CD14-positive monocyte (primary cell): ENCODE measurements at regions not wholly inside any gene's neighbourhood (a gene's known extent, or its start where the extent isn't known, plus 50 kb on each side); places are given as distances from the start of the nearest gene placed in this dataset.

Source experiments
- DNase-seq, 3 donors: peaks; one replicate each; pipeline ENCODE4 v3.0.0-alpha.2; 2011 to 2022
- H2AFZ ChIP-seq: 2 replicates; pipeline ENCODE4 v1.6.0; 2012; ENCODE audit warnings: mild to moderate bottlenecking, low read depth, low read length, inconsistent platforms; ENCODE audit not compliant: insufficient read depth, poor library complexity, severe bottlenecking
- H3K27ac ChIP-seq, 2 donors: 1 replicate in 1 of 2; 2 replicates in 1 of 2; pipeline ENCODE4 v1.5.1; 2012 to 2013; ENCODE audit warnings: low read length in 2 of 2, control low read depth in 1 of 2, inconsistent platforms in 1 of 2, low read depth in 1 of 2, mild to moderate bottlenecking in 1 of 2
- H3K27me3 ChIP-seq, 2 donors: one replicate each; pipeline versions ENCODE4 v1.6.0 to v1.6.1; 2011 to 2013; ENCODE audit warnings: low read length in 2 of 2; ENCODE audit not compliant: control insufficient read depth in 2 of 2, insufficient read depth in 2 of 2
- H3K36me3 ChIP-seq, 2 donors: replicated peaks in 1 of 2; 1 replicate in 1 of 2; 2 replicates in 1 of 2; pipeline versions ENCODE4 v1.5.1 to v1.6.1; 2012 to 2013; ENCODE audit warnings: low read length in 2 of 2, control low read depth in 1 of 2, inconsistent platforms in 1 of 2, mild to moderate bottlenecking in 1 of 2; ENCODE audit not compliant: insufficient read depth in 2 of 2, control insufficient read depth in 1 of 2
- H3K4me1 ChIP-seq, 2 donors: 1 replicate in 1 of 2; 2 replicates in 1 of 2; pipeline versions ENCODE4 v1.5.1 to v1.6.1; 2012 to 2013; ENCODE audit warnings: low read length in 2 of 2, control low read depth in 1 of 2, inconsistent platforms in 1 of 2, mild to moderate bottlenecking in 1 of 2, moderate library complexity in 1 of 2; ENCODE audit not compliant: insufficient read depth in 2 of 2, control insufficient read depth in 1 of 2
- H3K4me2 ChIP-seq: replicated peaks from 2 replicates; pipeline ENCODE3; 2012; ENCODE audit warnings: low read length, moderate library complexity, mild to moderate bottlenecking; ENCODE audit not compliant: poor library complexity, severe bottlenecking; ENCODE audit errors: extremely low read depth
- H3K4me3 ChIP-seq, 3 experiments: fragments of 200-600 bp in 1 of 3; sonication (generic) in 1 of 3; replicated peaks in 1 of 3; 1 replicate in 2 of 3; 2 replicates in 1 of 3; pipeline ENCODE4 v1.5.1; 2011 to 2013; ENCODE audit warnings: low read length in 3 of 3, mild to moderate bottlenecking in 3 of 3, control low read depth in 2 of 3, low read depth in 2 of 3, inconsistent platforms in 1 of 3, moderate library complexity in 1 of 3
- H3K79me2 ChIP-seq: 2 replicates; pipeline ENCODE4 v1.6.0; 2012; ENCODE audit warnings: mild to moderate bottlenecking, control low read depth, inconsistent platforms, low read length, moderate library complexity; ENCODE audit not compliant: insufficient read depth
- H3K9ac ChIP-seq: 2 replicates; pipeline ENCODE4 v1.6.0; 2017; ENCODE audit warnings: low read length, mild to moderate bottlenecking; ENCODE audit not compliant: insufficient read depth, poor library complexity, severe bottlenecking
- H3K9me3 ChIP-seq, 2 donors: replicated peaks in 1 of 2; 1 replicate in 1 of 2; 2 replicates in 1 of 2; pipeline versions ENCODE4 v1.5.1 to v1.6.1; 2012 to 2013; ENCODE audit warnings: low read length in 2 of 2, control low read depth in 1 of 2; ENCODE audit not compliant: control insufficient read depth in 1 of 2, insufficient read depth in 1 of 2
- H4K20me1 ChIP-seq: 2 replicates; pipeline ENCODE4 v1.6.0; 2012; ENCODE audit warnings: mild to moderate bottlenecking, low read length, control low read depth, moderate library complexity; ENCODE audit not compliant: insufficient read depth
- H3K27ac Mint-ChIP-seq, 7 donors: one replicate each; pipeline ENCODE4 v1.8.0; 2020; ENCODE audit warnings: mild to moderate bottlenecking in 7 of 7, mixed read lengths in 7 of 7, moderate library complexity in 6 of 7, inconsistent platforms in 2 of 7
- H3K27me3 Mint-ChIP-seq, 3 donors: one replicate each; pipeline ENCODE4 v1.8.0; 2021 to 2022; ENCODE audit warnings: low read depth in 3 of 3, mild to moderate bottlenecking in 3 of 3, mixed read lengths in 3 of 3, moderate library complexity in 3 of 3, inconsistent platforms in 1 of 3
- H3K36me3 Mint-ChIP-seq, 2 donors: one replicate each; pipeline ENCODE4 v1.8.0; 2020; ENCODE audit warnings: mixed read lengths in 2 of 2, inconsistent platforms in 1 of 2, mild to moderate bottlenecking in 1 of 2
- H3K4me1 Mint-ChIP-seq: one replicate; pipeline ENCODE4 v1.8.0; 2020; ENCODE audit warnings: mild to moderate bottlenecking, mixed read lengths
- H3K4me3 Mint-ChIP-seq, 2 donors: one replicate each; pipeline ENCODE4 v1.8.0; 2020; ENCODE audit warnings: mild to moderate bottlenecking in 2 of 2, mixed read lengths in 2 of 2, moderate library complexity in 1 of 2
- H3K9me3 Mint-ChIP-seq, 7 donors: one replicate each; pipeline ENCODE4 v1.8.0; 2020 to 2022; ENCODE audit warnings: mixed read lengths in 7 of 7, mild to moderate bottlenecking in 6 of 7, moderate library complexity in 6 of 7, inconsistent platforms in 2 of 7
- WGBS: methylation state at CpG from one replicate; pipeline ENCODE4 v1.1.5; 2013; ENCODE audit warnings: missing lambda C conversion rate; ENCODE audit not compliant: insufficient coverage; 5-methylcytosine and 5-hydroxymethylcytosine counted together
- intact Hi-C, 2 donors: fragments of 100-400 bp; cut with micrococcal nuclease; formaldehyde crosslinking; loops; one replicate each; pipeline versions ENCODE4 v1.15.0 to v1.15.1; 2023
- TF ChIP-seq, protein P1 (sequence below): fragments of 200-600 bp; IDR thresholded peaks from one replicate; pipeline ENCODE4 v1.8.0; 2022; ENCODE audit warnings: antibody characterized with exemption, mild to moderate bottlenecking

- intact Hi-C loops: no loop called here
- H3K36me3 Mint-ChIP-seq: no peaks in the 10 kb centered on the region
- no peak overlapping the region for H2AFZ ChIP-seq
- no peaks in the 10 kb centered on the region for H3K27me3 Mint-ChIP-seq
- no peak overlapping the region for H3K9ac ChIP-seq
- no CpG with 5 or more reads among the region's 1 CpG for whole genome bisulfite sequencing
- H3K4me1 Mint-ChIP-seq: no peaks in the 10 kb centered on the region
- TF ChIP-seq, protein P1, sequence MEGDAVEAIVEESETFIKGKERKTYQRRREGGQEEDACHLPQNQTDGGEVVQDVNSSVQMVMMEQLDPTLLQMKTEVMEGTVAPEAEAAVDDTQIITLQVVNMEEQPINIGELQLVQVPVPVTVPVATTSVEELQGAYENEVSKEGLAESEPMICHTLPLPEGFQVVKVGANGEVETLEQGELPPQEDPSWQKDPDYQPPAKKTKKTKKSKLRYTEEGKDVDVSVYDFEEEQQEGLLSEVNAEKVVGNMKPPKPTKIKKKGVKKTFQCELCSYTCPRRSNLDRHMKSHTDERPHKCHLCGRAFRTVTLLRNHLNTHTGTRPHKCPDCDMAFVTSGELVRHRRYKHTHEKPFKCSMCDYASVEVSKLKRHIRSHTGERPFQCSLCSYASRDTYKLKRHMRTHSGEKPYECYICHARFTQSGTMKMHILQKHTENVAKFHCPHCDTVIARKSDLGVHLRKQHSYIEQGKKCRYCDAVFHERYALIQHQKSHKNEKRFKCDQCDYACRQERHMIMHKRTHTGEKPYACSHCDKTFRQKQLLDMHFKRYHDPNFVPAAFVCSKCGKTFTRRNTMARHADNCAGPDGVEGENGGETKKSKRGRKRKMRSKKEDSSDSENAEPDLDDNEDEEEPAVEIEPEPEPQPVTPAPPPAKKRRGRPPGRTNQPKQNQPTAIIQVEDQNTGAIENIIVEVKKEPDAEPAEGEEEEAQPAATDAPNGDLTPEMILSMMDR: no peak
- H3K36me3 ChIP-seq: no peaks in the 10 kb centered on the region
- H3K4me3 Mint-ChIP-seq: no peak overlapping the region
- no peak for DNase-seq
- peaks cover 0 to 4% of the 10 kb centered on the region in 2 donors for H3K9me3 ChIP-seq
- H3K27me3 ChIP-seq: no peaks in the 10 kb centered on the region
- H4K20me1 ChIP-seq: no peaks in the 10 kb centered on the region
- H3K4me2 ChIP-seq: no peak overlapping the region
- H3K9me3 Mint-ChIP-seq: peaks cover 0 to 3% (median 0%) of the 10 kb centered on the region in 7 donors
- no peaks in the 10 kb centered on the region for H3K4me1 ChIP-seq
- H3K27ac ChIP-seq: no peak overlapping the region
- no peaks in the 10 kb centered on the region for H3K79me2 ChIP-seq
- H3K4me3 ChIP-seq: no peak overlapping the region
- no peak overlapping the region for H3K27ac Mint-ChIP-seq
Observed at GRCh38 chr5:23033864-23034263, 180.7 kb upstream of the CDH12 start.

- Mint-ChIP-seq H3K27ac (no peak overlapping the region), H3K4me1 (no peaks in the 10 kb centered on the region), H3K27me3 (peaks cover 0 to 3% (median 0%) of the 10 kb centered on the region in 3 donors), H3K36me3 (no peaks in the 10 kb centered on the region), H3K4me3 (no peak overlapping the region), H3K9me3 (peaks cover 0 to 10% (median 0%) of the 10 kb centered on the region in 7 donors)
- Histone ChIP-seq H3K4me1 (no peaks in the 10 kb centered on the region), H3K4me2 (no peak overlapping the region), H3K9me3 (peaks cover 0 to 2% of the 10 kb centered on the region in 2 donors), H3K4me3 (no peak overlapping the region), H4K20me1 (no peaks in the 10 kb centered on the region), H3K79me2 (no peaks in the 10 kb centered on the region), H3K9ac (no peak overlapping the region), H2AFZ (no peak overlapping the region), H3K27ac (no peak overlapping the region), H3K27me3 (no peaks in the 10 kb centered on the region), H3K36me3 (no peaks in the 10 kb centered on the region)
- TF ChIP-seq, protein P1: no peak
- DNase-seq: no peak
- intact Hi-C loops: no loop called here
Observed at GRCh38 chr5:23029290-23029689, 176.1 kb upstream of the CDH12 start.
